ENCODE measurements at regions not wholly inside any gene's neighbourhood (a gene's known extent, or its start where the extent isn't known, plus 50 kb on each side); places are given as distances from the start of the nearest gene placed in this dataset.
"Not testable (repeated sequence)": the region's sequence is repeated elsewhere in the genome, so short reads cannot be mapped to it uniquely, and the experiment has no call there.

GRCh38 chr2:207328944-207329386 lies 163.2 kb upstream of the KLF7 start:
- DNase-seq (ENCODE audit: low read depth) = no peak

- DNase-seq (ENCODE audit: low read depth) = no peak
Observed at GRCh38 chr2:207330912-207331311, 165.2 kb upstream of the KLF7 start.

- no peak for DNase-seq (ENCODE audit: low read depth)
Observed at GRCh38 chr2:207331674-207332073, 165.9 kb upstream of the KLF7 start.

GRCh38 chr2:207332480-207333212 lies 166.9 kb upstream of the KLF7 start:
- DNase-seq (ENCODE audit: low read depth) = no peak

- no peak for DNase-seq (ENCODE audit: low read depth)
Observed at GRCh38 chr2:207333599-207334300, 168.0 kb upstream of the KLF7 start.

- no peak for DNase-seq (ENCODE audit: low read depth)
Observed at GRCh38 chr2:207334301-207334623, 168.5 kb upstream of the KLF7 start.

- DNase-seq (ENCODE audit: low read depth) = no peak
Observed at GRCh38 chr2:207334624-207335371, 169.1 kb upstream of the KLF7 start.

GRCh38 chr2:207337234-207338219 lies 171.8 kb upstream of the KLF7 start:
- DNase-seq (ENCODE audit: low read depth) = no peak

- no peak for DNase-seq (ENCODE audit: low read depth)
Observed at GRCh38 chr2:207338220-207338607, 172.5 kb upstream of the KLF7 start.

GRCh38 chr2:207338610-207339009 lies 172.9 kb upstream of the KLF7 start:
- DNase-seq (ENCODE audit: low read depth) = no peak

- DNase-seq (ENCODE audit: low read depth) = no peak
Observed at GRCh38 chr2:207341112-207341750, 175.5 kb upstream of the KLF7 start.

- no peak for DNase-seq (ENCODE audit: low read depth)
Observed at GRCh38 chr2:207341804-207342203, 176.1 kb upstream of the KLF7 start.

- DNase-seq (ENCODE audit: low read depth) = not testable (repeated sequence)
Observed at GRCh38 chr2:207344596-207345394, 179.0 kb upstream of the KLF7 start.

GRCh38 chr2:207351171-207351570 lies 178.6 kb upstream of the CREB1 start:
- no peak for DNase-seq (ENCODE audit: low read depth)

- DNase-seq (ENCODE audit: low read depth) = no peak
Observed at GRCh38 chr2:207352978-207353671, 176.6 kb upstream of the CREB1 start.

- DNase-seq (ENCODE audit: low read depth) = no peak
Observed at GRCh38 chr2:207353836-207354235, 175.9 kb upstream of the CREB1 start.

- DNase-seq (ENCODE audit: low read depth) = no peak
Observed at GRCh38 chr2:207354462-207354861, 175.3 kb upstream of the CREB1 start.

- no peak for DNase-seq (ENCODE audit: low read depth)
Observed at GRCh38 chr2:207356567-207356966, 173.2 kb upstream of the CREB1 start.

- no peak for DNase-seq (ENCODE audit: low read depth)
Observed at GRCh38 chr2:207357216-207357615, 172.5 kb upstream of the CREB1 start.

GRCh38 chr2:207362716-207363115 lies 167.0 kb upstream of the CREB1 start:
- no peak for DNase-seq (ENCODE audit: low read depth)

All from stimulated activated CD8-positive, alpha-beta memory T cell treated with anti-CD3 and anti-CD28 coated beads, Interleukin-4, amount 100 ng/mL, for 24 hours (primary cell).